ENCODE measurements at regions not wholly inside any gene's neighbourhood (a gene's known extent, or its start where the extent isn't known, plus 50 kb on each side); places are given as distances from the start of the nearest gene placed in this dataset.

GRCh38 chr6:91802431-91802830 is 1215.6 kb upstream of the MAP3K7 start:
- Mint-ChIP-seq H3K4me3 (no peak overlapping the region), H3K9me3 (no peaks in the 10 kb centered on the region), H3K27ac (no peak overlapping the region), H3K27me3 (no peaks in the 10 kb centered on the region), H3K4me1 (no peaks in the 10 kb centered on the region)
- DNase-seq: no peak
- ATAC-seq: no peak

- Mint-ChIP-seq H3K4me1 (no peaks in the 10 kb centered on the region), H3K27ac (no peak overlapping the region), H3K27me3 (no peaks in the 10 kb centered on the region), H3K9me3 (no peaks in the 10 kb centered on the region), H3K4me3 (no peak overlapping the region)
- DNase-seq: no peak
- ATAC-seq: no peak
Observed at GRCh38 chr6:91796603-91797002, 1209.7 kb upstream of the MAP3K7 start.

- no peak for ATAC-seq
Observed at GRCh38 chr6:91788501-91788900, 1201.6 kb upstream of the MAP3K7 start.

GRCh38 chr6:91786474-91787184 is 1199.8 kb upstream of the MAP3K7 start:
- H3K4me1 Mint-ChIP-seq: no peaks in the 10 kb centered on the region
- no peaks in the 10 kb centered on the region for H3K27me3 Mint-ChIP-seq

More at GRCh38 chr6:91788501-91788900, 1201.6 kb upstream of the MAP3K7 start:
- Mint-ChIP-seq H3K4me1 (no peaks in the 10 kb centered on the region), H3K4me3 (no peak overlapping the region), H3K9me3 (peaks cover 0 to 9% of the 10 kb centered on the region in 2 donors), H3K27ac (no peak overlapping the region), H3K27me3 (no peaks in the 10 kb centered on the region)
- DNase-seq: no peak

GRCh38 chr6:91782802-91783201 is 1195.9 kb upstream of the MAP3K7 start:
- H3K27ac Mint-ChIP-seq: no peak overlapping the region
- no peak overlapping the region for H3K4me3 Mint-ChIP-seq
- no peak for ATAC-seq
- H3K4me1 Mint-ChIP-seq: no peaks in the 10 kb centered on the region
- no peaks in the 10 kb centered on the region for H3K27me3 Mint-ChIP-seq
- H3K9me3 Mint-ChIP-seq: peaks cover 5 to 13% of the 10 kb centered on the region in 2 donors
- no peak for DNase-seq

More at GRCh38 chr6:91786474-91787184, 1199.8 kb upstream of the MAP3K7 start:
- H3K27ac Mint-ChIP-seq: no peak overlapping the region
- H3K4me3 Mint-ChIP-seq: no peak overlapping the region
- DNase-seq: no peak
- ATAC-seq: no peak
- H3K9me3 Mint-ChIP-seq: peaks cover 0 to 9% of the 10 kb centered on the region in 2 donors

GRCh38 chr6:91781946-91782345 is 1195.1 kb upstream of the MAP3K7 start:
- DNase-seq (no peak), ATAC-seq (no peak)
- Mint-ChIP-seq H3K4me3 (no peak overlapping the region), H3K27me3 (no peaks in the 10 kb centered on the region), H3K9me3 (peaks cover 7 to 13% of the 10 kb centered on the region in 2 donors), H3K4me1 (no peaks in the 10 kb centered on the region), H3K27ac (no peak overlapping the region)

GRCh38 chr6:91780270-91780669 is 1193.4 kb upstream of the MAP3K7 start:
- Mint-ChIP-seq H3K27ac (no peak overlapping the region), H3K9me3 (peaks cover 12 to 14% of the 10 kb centered on the region in 2 donors), H3K4me3 (no peak overlapping the region), H3K4me1 (no peaks in the 10 kb centered on the region), H3K27me3 (no peaks in the 10 kb centered on the region)
- no peak for DNase-seq
- no peak for ATAC-seq

GRCh38 chr6:91761621-91762020 is 1174.7 kb upstream of the MAP3K7 start:
- no peaks in the 10 kb centered on the region for H3K4me1 Mint-ChIP-seq
- H3K27ac Mint-ChIP-seq: no peak overlapping the region
- H3K4me3 Mint-ChIP-seq: no peak overlapping the region
- H3K9me3 Mint-ChIP-seq: peaks cover 7% of the 10 kb centered on the region in 2 donors
- no peak for ATAC-seq
- H3K27me3 Mint-ChIP-seq: no peaks in the 10 kb centered on the region
- no peak for DNase-seq

- DNase-seq (no peak), ATAC-seq (no peak)
- no peak overlapping the region for H3K27ac Mint-ChIP-seq
- H3K4me3 Mint-ChIP-seq: no peak overlapping the region
- H3K9me3 Mint-ChIP-seq: peaks cover 5 to 6% of the 10 kb centered on the region in 2 donors
- no peaks in the 10 kb centered on the region for H3K4me1 Mint-ChIP-seq
- no peaks in the 10 kb centered on the region for H3K27me3 Mint-ChIP-seq
Observed at GRCh38 chr6:91754691-91755090, 1167.8 kb upstream of the MAP3K7 start.

- DNase-seq (no peak), ATAC-seq (no peak)
- Mint-ChIP-seq H3K27me3 (no peaks in the 10 kb centered on the region), H3K4me3 (no peak overlapping the region), H3K27ac (no peak overlapping the region), H3K4me1 (no peaks in the 10 kb centered on the region), H3K9me3 (peaks cover 1 to 5% of the 10 kb centered on the region in 2 donors)
Observed at GRCh38 chr6:91751526-91751925, 1164.7 kb upstream of the MAP3K7 start.

GRCh38 chr6:91744566-91744965 is 1157.7 kb upstream of the MAP3K7 start:
- no peaks in the 10 kb centered on the region for H3K9me3 Mint-ChIP-seq
- no peaks in the 10 kb centered on the region for H3K4me1 Mint-ChIP-seq
- no peak overlapping the region for H3K27ac Mint-ChIP-seq
- ATAC-seq (no peak), DNase-seq (no peak)
- H3K27me3 Mint-ChIP-seq: no peaks in the 10 kb centered on the region
- H3K4me3 Mint-ChIP-seq: no peak overlapping the region

GRCh38 chr6:91743756-91744155 is 1156.9 kb upstream of the MAP3K7 start:
- no peak overlapping the region for H3K4me3 Mint-ChIP-seq

GRCh38 chr6:91731939-91732338 is 1145.1 kb upstream of the MAP3K7 start:
- Mint-ChIP-seq H3K4me3 (no peak overlapping the region), H3K9me3 (peaks cover 0 to 15% of the 10 kb centered on the region in 2 donors), H3K27me3 (no peaks in the 10 kb centered on the region), H3K27ac (no peak overlapping the region), H3K4me1 (no peaks in the 10 kb centered on the region)
- no peak for DNase-seq
- ATAC-seq: no peak

More at GRCh38 chr6:91743756-91744155, 1156.9 kb upstream of the MAP3K7 start:
- no peaks in the 10 kb centered on the region for H3K27me3 Mint-ChIP-seq
- no peaks in the 10 kb centered on the region for H3K4me1 Mint-ChIP-seq
- no peak overlapping the region for H3K27ac Mint-ChIP-seq
- DNase-seq: no peak
- H3K9me3 Mint-ChIP-seq: no peaks in the 10 kb centered on the region
- ATAC-seq: no peak

GRCh38 chr6:91730710-91731109 is 1143.8 kb upstream of the MAP3K7 start:
- H3K27me3 Mint-ChIP-seq: no peaks in the 10 kb centered on the region
- H3K27ac Mint-ChIP-seq: no peak overlapping the region
- no peaks in the 10 kb centered on the region for H3K4me1 Mint-ChIP-seq
- peaks cover 0 to 15% of the 10 kb centered on the region in 2 donors for H3K9me3 Mint-ChIP-seq
- H3K4me3 Mint-ChIP-seq: no peak overlapping the region
- ATAC-seq (no peak), DNase-seq (no peak)

GRCh38 chr6:91720324-91720723 is 1133.5 kb upstream of the MAP3K7 start:
- no peak for DNase-seq

GRCh38 chr6:91719414-91719813 is 1132.5 kb upstream of the MAP3K7 start:
- ATAC-seq (no peak), DNase-seq (no peak)
- no peak overlapping the region for H3K27ac Mint-ChIP-seq
- H3K27me3 Mint-ChIP-seq: no peaks in the 10 kb centered on the region
- no peak overlapping the region for H3K4me3 Mint-ChIP-seq
- no peaks in the 10 kb centered on the region for H3K4me1 Mint-ChIP-seq
- H3K9me3 Mint-ChIP-seq: peaks cover 7 to 8% of the 10 kb centered on the region in 2 donors

More at GRCh38 chr6:91720324-91720723, 1133.5 kb upstream of the MAP3K7 start:
- Mint-ChIP-seq H3K27me3 (no peaks in the 10 kb centered on the region), H3K9me3 (peaks cover 7 to 8% of the 10 kb centered on the region in 2 donors), H3K4me1 (no peaks in the 10 kb centered on the region), H3K27ac (no peak overlapping the region), H3K4me3 (no peak overlapping the region)
- no peak for ATAC-seq

GRCh38 chr6:91718198-91718597 is 1131.3 kb upstream of the MAP3K7 start:
- DNase-seq: no peak
- no peak overlapping the region for H3K4me3 Mint-ChIP-seq
- H3K4me1 Mint-ChIP-seq: no peaks in the 10 kb centered on the region
- peaks cover 7 to 8% of the 10 kb centered on the region in 2 donors for H3K9me3 Mint-ChIP-seq
- ATAC-seq: no peak
- H3K27ac Mint-ChIP-seq: no peak overlapping the region
- no peaks in the 10 kb centered on the region for H3K27me3 Mint-ChIP-seq

Measured in stimulated activated naive CD8-positive, alpha-beta T cell treated with anti-CD3 and anti-CD28 coated beads, Interleukin-15, amount 100 ng/mL, for 72 hours (primary cell).